ENCODE measurements at regions not wholly inside any gene's neighbourhood (a gene's known extent, or its start where the extent isn't known, plus 50 kb on each side); places are given as distances from the start of the nearest gene placed in this dataset.
"Not testable (repeated sequence)": the region's sequence is repeated elsewhere in the genome, so short reads cannot be mapped to it uniquely, and the experiment has no call there.

DNA sequence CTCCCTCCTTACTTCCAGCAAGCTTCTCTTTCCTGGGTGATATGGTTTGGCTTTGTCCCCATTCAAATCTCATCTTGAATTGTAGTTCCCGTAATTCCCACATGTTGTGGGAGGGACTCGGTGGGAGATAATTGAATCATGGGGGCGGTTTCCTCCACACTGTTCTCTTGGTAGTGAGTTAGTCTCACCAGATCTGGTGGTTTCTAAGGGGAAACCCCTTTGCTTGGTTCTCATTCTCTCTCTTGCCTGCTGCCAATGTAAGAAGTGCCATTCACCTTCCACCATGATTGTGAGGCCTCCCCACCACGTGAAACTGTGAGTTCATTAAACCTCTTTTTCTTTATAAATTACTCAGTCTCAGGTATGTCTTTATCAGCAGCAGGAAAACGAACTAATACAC lies 271.8 kb downstream of the C12orf75 start:
- not testable (repeated sequence) for H3K4me1 ChIP-seq (ENCODE audit: control insufficient read depth in 1 of 2, insufficient read depth in 2 of 2, low read length in 2 of 2); H3K23ac ChIP-seq (ENCODE audit: low read length); H4K8ac ChIP-seq (ENCODE audit: low read depth, low read length); H3K36me3 ChIP-seq (ENCODE audit: control insufficient read depth in 1 of 2, insufficient read depth in 2 of 2, low read length in 2 of 2); H4K12ac ChIP-seq (ENCODE audit: low read depth, low read length); H2AK5ac ChIP-seq (ENCODE audit: low read length); H2AFZ ChIP-seq (ENCODE audit: insufficient read depth, low read length, poor library complexity); H3K9me3 ChIP-seq (ENCODE audit: insufficient read depth, low read depth, low read length); H3K18ac ChIP-seq (ENCODE audit: low read length); H3K14ac ChIP-seq (ENCODE audit: low read length); H3K27ac ChIP-seq (ENCODE audit: low read depth, low read length); DNase-seq; H2BK120ac ChIP-seq (ENCODE audit: insufficient read depth, low read length, poor library complexity); H3K4me3 ChIP-seq (ENCODE audit: low read depth, low read length); H4K91ac ChIP-seq (ENCODE audit: low read depth, low read length); H2BK5ac ChIP-seq (ENCODE audit: low read depth, low read length, poor library complexity); H3K4ac ChIP-seq (ENCODE audit: low read depth, low read length); H3K9ac ChIP-seq (ENCODE audit: low read length); H3K4me2 ChIP-seq (ENCODE audit: low read length); H2BK12ac ChIP-seq (ENCODE audit: low read length); H3K27me3 ChIP-seq (ENCODE audit: insufficient read depth, low read length); H3K79me1 ChIP-seq (ENCODE audit: low read length); H3K79me2 ChIP-seq (ENCODE audit: control insufficient read depth, insufficient read depth, low read length, poor library complexity)
- WGBS (ENCODE audit: extremely low coverage, insufficient coverage, insufficient read length), result no CpG with 5 or more reads among the region's 5 CpGs

DNA sequence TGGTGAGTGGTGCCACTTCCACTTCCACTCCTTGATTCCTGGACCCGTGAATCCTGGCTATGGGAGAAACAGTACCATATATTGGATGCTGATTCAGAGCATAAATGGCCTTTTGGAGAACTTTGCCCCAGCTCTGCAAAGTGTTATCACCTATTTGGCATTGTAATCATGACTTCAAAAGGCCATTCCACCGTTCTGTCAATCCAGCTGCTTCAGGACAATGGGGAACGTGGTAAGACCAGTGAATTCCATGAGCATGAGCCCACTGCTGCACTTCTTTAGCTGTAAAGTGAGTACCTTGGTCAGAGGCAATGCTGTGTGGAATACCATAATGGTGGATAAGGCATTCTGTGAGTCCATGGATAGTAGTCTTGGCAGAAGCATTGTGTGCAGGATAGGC lies 273.8 kb downstream of the C12orf75 start:
- WGBS (ENCODE audit: extremely low coverage, insufficient coverage, insufficient read length), result no CpG with 5 or more reads among the region's 3 CpGs
- not testable (repeated sequence) for H3K36me3 ChIP-seq (ENCODE audit: control insufficient read depth in 1 of 2, insufficient read depth in 2 of 2, low read length in 2 of 2)

DNA sequence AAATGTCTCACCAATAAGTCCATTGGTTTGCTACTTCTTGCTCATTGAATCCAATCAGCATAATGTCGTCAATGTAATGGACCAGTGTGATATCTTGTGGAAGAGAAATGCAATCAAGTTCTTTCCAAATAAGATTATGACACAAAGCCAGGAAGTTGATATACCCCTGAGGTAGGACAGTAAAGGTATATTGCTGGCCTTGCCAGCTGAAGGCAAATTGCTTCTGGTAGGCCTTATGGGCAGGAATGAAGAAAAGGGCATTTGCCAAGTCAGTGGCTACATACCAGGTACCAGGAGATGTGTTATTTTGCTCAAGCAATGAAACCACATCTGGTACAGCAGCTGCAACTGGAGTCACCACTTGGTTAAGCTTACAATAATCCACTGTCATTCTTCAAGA lies 276.1 kb downstream of the C12orf75 start:
- not testable (repeated sequence) for H3K4me2 ChIP-seq (ENCODE audit: low read length); H3K23ac ChIP-seq (ENCODE audit: low read length); DNase-seq; H3K18ac ChIP-seq (ENCODE audit: low read length); H3K4me1 ChIP-seq (ENCODE audit: control insufficient read depth in 1 of 2, insufficient read depth in 2 of 2, low read length in 2 of 2); H3K4me3 ChIP-seq (ENCODE audit: low read depth, low read length); H2BK120ac ChIP-seq (ENCODE audit: insufficient read depth, low read length, poor library complexity); H2BK12ac ChIP-seq (ENCODE audit: low read length); H2AFZ ChIP-seq (ENCODE audit: insufficient read depth, low read length, poor library complexity); H3K79me2 ChIP-seq (ENCODE audit: control insufficient read depth, insufficient read depth, low read length, poor library complexity); H3K79me1 ChIP-seq (ENCODE audit: low read length); H3K27ac ChIP-seq (ENCODE audit: low read depth, low read length); H2BK5ac ChIP-seq (ENCODE audit: low read depth, low read length, poor library complexity); H4K12ac ChIP-seq (ENCODE audit: low read depth, low read length); H4K91ac ChIP-seq (ENCODE audit: low read depth, low read length); H3K9ac ChIP-seq (ENCODE audit: low read length); H4K8ac ChIP-seq (ENCODE audit: low read depth, low read length); H3K4ac ChIP-seq (ENCODE audit: low read depth, low read length); H2AK5ac ChIP-seq (ENCODE audit: low read length); H3K14ac ChIP-seq (ENCODE audit: low read length); H3K9me3 ChIP-seq (ENCODE audit: insufficient read depth, low read depth, low read length); H3K36me3 ChIP-seq (ENCODE audit: control insufficient read depth in 1 of 2, insufficient read depth in 2 of 2, low read length in 2 of 2); H3K27me3 ChIP-seq (ENCODE audit: insufficient read depth, low read length)
- WGBS (ENCODE audit: extremely low coverage, insufficient coverage, insufficient read length), result no CpG with 5 or more reads among the region's 1 CpG

More for the DNA sequence above, 273.8 kb downstream of the C12orf75 start:
- H3K79me2 ChIP-seq (ENCODE audit: control insufficient read depth, insufficient read depth, low read length, poor library complexity); H3K14ac ChIP-seq (ENCODE audit: low read length); H4K91ac ChIP-seq (ENCODE audit: low read depth, low read length); H3K23ac ChIP-seq (ENCODE audit: low read length); H3K9me3 ChIP-seq (ENCODE audit: insufficient read depth, low read depth, low read length); H3K79me1 ChIP-seq (ENCODE audit: low read length); H3K9ac ChIP-seq (ENCODE audit: low read length); H3K4ac ChIP-seq (ENCODE audit: low read depth, low read length); H3K27me3 ChIP-seq (ENCODE audit: insufficient read depth, low read length); H2AK5ac ChIP-seq (ENCODE audit: low read length); H4K12ac ChIP-seq (ENCODE audit: low read depth, low read length); H2AFZ ChIP-seq (ENCODE audit: insufficient read depth, low read length, poor library complexity); H3K4me3 ChIP-seq (ENCODE audit: low read depth, low read length); H3K4me2 ChIP-seq (ENCODE audit: low read length); H3K27ac ChIP-seq (ENCODE audit: low read depth, low read length); H2BK12ac ChIP-seq (ENCODE audit: low read length); H2BK5ac ChIP-seq (ENCODE audit: low read depth, low read length, poor library complexity); H3K4me1 ChIP-seq (ENCODE audit: control insufficient read depth in 1 of 2, insufficient read depth in 2 of 2, low read length in 2 of 2); H4K8ac ChIP-seq (ENCODE audit: low read depth, low read length); H3K18ac ChIP-seq (ENCODE audit: low read length); H2BK120ac ChIP-seq (ENCODE audit: insufficient read depth, low read length, poor library complexity): not testable (repeated sequence)
- DNase-seq, result peak; percentile 13 to 51

DNA sequence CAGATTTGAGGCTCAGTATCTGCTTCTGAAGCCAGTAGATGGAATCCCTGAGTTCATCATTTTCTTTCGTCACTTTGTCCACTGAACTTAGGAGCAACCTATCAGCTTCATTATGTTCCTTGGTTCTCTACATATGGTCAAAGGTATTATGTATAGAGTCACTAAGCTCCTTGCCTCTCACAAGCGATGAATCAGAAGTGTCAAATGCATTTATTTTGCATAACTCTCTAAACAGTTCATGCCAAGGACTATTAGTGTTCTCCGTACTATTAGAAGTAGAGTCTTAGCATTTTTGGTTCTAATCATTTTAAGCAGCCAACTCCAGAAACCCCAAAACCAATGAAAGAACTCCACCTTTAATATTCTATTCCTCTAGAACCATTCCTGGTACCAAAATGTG lies 278.5 kb downstream of the C12orf75 start:
- not testable (repeated sequence) for H2BK120ac ChIP-seq (ENCODE audit: insufficient read depth, low read length, poor library complexity); H2AK5ac ChIP-seq (ENCODE audit: low read length); H3K23ac ChIP-seq (ENCODE audit: low read length); H3K4me3 ChIP-seq (ENCODE audit: low read depth, low read length); DNase-seq; H3K36me3 ChIP-seq (ENCODE audit: control insufficient read depth in 1 of 2, insufficient read depth in 2 of 2, low read length in 2 of 2); H4K91ac ChIP-seq (ENCODE audit: low read depth, low read length); H3K18ac ChIP-seq (ENCODE audit: low read length); H4K12ac ChIP-seq (ENCODE audit: low read depth, low read length); H3K4me2 ChIP-seq (ENCODE audit: low read length); H3K4me1 ChIP-seq (ENCODE audit: control insufficient read depth in 1 of 2, insufficient read depth in 2 of 2, low read length in 2 of 2); H3K14ac ChIP-seq (ENCODE audit: low read length); H2BK5ac ChIP-seq (ENCODE audit: low read depth, low read length, poor library complexity); H3K27ac ChIP-seq (ENCODE audit: low read depth, low read length); H3K27me3 ChIP-seq (ENCODE audit: insufficient read depth, low read length); H3K9ac ChIP-seq (ENCODE audit: low read length); H4K8ac ChIP-seq (ENCODE audit: low read depth, low read length); H3K9me3 ChIP-seq (ENCODE audit: insufficient read depth, low read depth, low read length); H3K79me1 ChIP-seq (ENCODE audit: low read length); H2BK12ac ChIP-seq (ENCODE audit: low read length); H3K79me2 ChIP-seq (ENCODE audit: control insufficient read depth, insufficient read depth, low read length, poor library complexity); H2AFZ ChIP-seq (ENCODE audit: insufficient read depth, low read length, poor library complexity); H3K4ac ChIP-seq (ENCODE audit: low read depth, low read length)
- no CpG with 5 or more reads among the region's 3 CpGs for WGBS (ENCODE audit: extremely low coverage, insufficient coverage, insufficient read length)
